ENCODE measurements at regions not wholly inside any gene's neighbourhood (a gene's known extent, or its start where the extent isn't known, plus 50 kb on each side); places are given as distances from the start of the nearest gene placed in this dataset.

GRCh38 chr18:73232933-73233332, 365.1 kb upstream of the NETO1 start:
- H3K4me3 ChIP-seq = no peak overlapping the region
- no peak for TF ChIP-seq CTCF (IDR thresholded peaks at IDR 0.05)
- H3K9me3 ChIP-seq = no peaks in the 10 kb centered on the region
- 59 to 69% methylated on average over 8 of the region's 8 CpGs for WGBS, 2 donors
- H3K4me1 ChIP-seq = no peaks in the 10 kb centered on the region
- H3K27me3 ChIP-seq = no peaks in the 10 kb centered on the region
- H3K27ac ChIP-seq = no peak overlapping the region
- H3K36me3 ChIP-seq = no peaks in the 10 kb centered on the region
- intact Hi-C loops (cut with DNase I) = no loop called here
- no peak for DNase-seq
- no peak for FAIRE-seq
- no peak for ATAC-seq

- Histone ChIP-seq H3K4me1 (no peaks in the 10 kb centered on the region), H3K9me3 (no peaks in the 10 kb centered on the region), H3K27me3 (no peaks in the 10 kb centered on the region), H3K4me3 (no peak overlapping the region), H3K36me3 (no peaks in the 10 kb centered on the region), H3K27ac (no peak overlapping the region)
- ATAC-seq = no peak
- intact Hi-C loops (cut with DNase I) = no loop called here
- no peak for TF ChIP-seq CTCF (IDR thresholded peaks at IDR 0.05)
- DNase-seq = no peak
- no peak for FAIRE-seq
- 66 to 83% methylated on average over 5 of the region's 5 CpGs for WGBS, 2 donors
Observed at GRCh38 chr18:73220663-73221062, 352.9 kb upstream of the NETO1 start.

GRCh38 chr18:73218293-73218692, 350.5 kb upstream of the NETO1 start:
- H3K4me3 ChIP-seq = no peak overlapping the region
- 35 to 47% methylated on average over 2 of the region's 2 CpGs for WGBS, 2 donors
- intact Hi-C loops (cut with DNase I) = no loop called here
- ATAC-seq (no peak), DNase-seq (no peak), FAIRE-seq (no peak)
- H3K4me1 ChIP-seq = no peaks in the 10 kb centered on the region
- H3K27me3 ChIP-seq = no peaks in the 10 kb centered on the region
- H3K27ac ChIP-seq = no peak overlapping the region
- TF ChIP-seq CTCF (IDR thresholded peaks at IDR 0.05) = no peak
- H3K9me3 ChIP-seq = no peaks in the 10 kb centered on the region
- H3K36me3 ChIP-seq = no peaks in the 10 kb centered on the region

GRCh38 chr18:73214970-73215369, 347.2 kb upstream of the NETO1 start:
- H3K27me3 ChIP-seq = no peaks in the 10 kb centered on the region

GRCh38 chr18:73212442-73212841, 344.7 kb upstream of the NETO1 start:
- H3K27me3 ChIP-seq = no peaks in the 10 kb centered on the region
- 49 to 63% methylated on average over 4 of the region's 4 CpGs for WGBS, 2 donors
- no peaks in the 10 kb centered on the region for H3K36me3 ChIP-seq
- no peak overlapping the region for H3K4me3 ChIP-seq
- H3K4me1 ChIP-seq = no peaks in the 10 kb centered on the region
- DNase-seq = no peak
- FAIRE-seq = no peak
- no peak overlapping the region for H3K27ac ChIP-seq
- ATAC-seq = no peak
- TF ChIP-seq CTCF (IDR thresholded peaks at IDR 0.05) = no peak
- intact Hi-C loops (cut with DNase I) = no loop called here
- H3K9me3 ChIP-seq = no peaks in the 10 kb centered on the region

More at GRCh38 chr18:73214970-73215369, 347.2 kb upstream of the NETO1 start:
- no peaks in the 10 kb centered on the region for H3K36me3 ChIP-seq
- no peaks in the 10 kb centered on the region for H3K9me3 ChIP-seq
- no peak for TF ChIP-seq CTCF (IDR thresholded peaks at IDR 0.05)
- H3K27ac ChIP-seq = no peak overlapping the region
- ATAC-seq = no peak
- no peak for DNase-seq
- intact Hi-C loops (cut with DNase I) = no loop called here
- H3K4me3 ChIP-seq = no peak overlapping the region
- no peak for FAIRE-seq
- WGBS, 2 donors = 38 to 40% methylated on average over 7 of the region's 7 CpGs
- H3K4me1 ChIP-seq = no peaks in the 10 kb centered on the region
